HG03469 (cell line): ENCODE measurements at regions not wholly inside any gene's neighbourhood (a gene's known extent, or its start where the extent isn't known, plus 50 kb on each side); places are given as distances from the start of the nearest gene placed in this dataset.

ENCODE experiments used
- ATAC-seq: cut with Tn5 transposase; IDR thresholded peaks from one replicate; pipeline ENCODE4 v1.9.1; 2021; ENCODE audit warnings: mild to moderate bottlenecking, moderate library complexity, moderate number of reproducible peaks; ENCODE audit not compliant: unreplicated experiment

GRCh38 chr4:85250852-85251251 is 224.1 kb upstream of the ARHGAP24 start:
- no peak for ATAC-seq

GRCh38 chr4:85257817-85258370 is 217.1 kb upstream of the ARHGAP24 start:
- no peak for ATAC-seq

- no peak for ATAC-seq
Observed at GRCh38 chr4:85260064-85260463, 214.9 kb upstream of the ARHGAP24 start.

GRCh38 chr4:85265234-85265633 is 209.7 kb upstream of the ARHGAP24 start:
- ATAC-seq, result no peak

GRCh38 chr4:85268188-85268587 is 206.8 kb upstream of the ARHGAP24 start:
- ATAC-seq, result no peak

- no peak for ATAC-seq
Observed at GRCh38 chr4:85268961-85269360, 206.0 kb upstream of the ARHGAP24 start.

- no peak for ATAC-seq
Observed at GRCh38 chr4:85274955-85275354, 200.0 kb upstream of the ARHGAP24 start.

- ATAC-seq, result no peak
Observed at GRCh38 chr4:85280963-85281362, 194.0 kb upstream of the ARHGAP24 start.

- ATAC-seq, result no peak
Observed at GRCh38 chr4:85291226-85291625, 183.7 kb upstream of the ARHGAP24 start.

GRCh38 chr4:85298037-85298436 is 176.9 kb upstream of the ARHGAP24 start:
- no peak for ATAC-seq

- no peak for ATAC-seq
Observed at GRCh38 chr4:85302193-85302736, 172.7 kb upstream of the ARHGAP24 start.

GRCh38 chr4:85302756-85303155 is 172.2 kb upstream of the ARHGAP24 start:
- ATAC-seq, result no peak

GRCh38 chr4:85318415-85318814 is 156.5 kb upstream of the ARHGAP24 start:
- no peak for ATAC-seq

- ATAC-seq, result no peak
Observed at GRCh38 chr4:85358831-85359230, 116.1 kb upstream of the ARHGAP24 start.

- no peak for ATAC-seq
Observed at GRCh38 chr4:85362550-85362949, 112.4 kb upstream of the ARHGAP24 start.

- no peak for ATAC-seq
Observed at GRCh38 chr4:85367815-85368214, 107.1 kb upstream of the ARHGAP24 start.

GRCh38 chr4:85368240-85368639 is 106.7 kb upstream of the ARHGAP24 start:
- ATAC-seq, result no peak

- no peak for ATAC-seq
Observed at GRCh38 chr4:85368932-85369331, 106.0 kb upstream of the ARHGAP24 start.

GRCh38 chr4:85369703-85370380 is 105.1 kb upstream of the ARHGAP24 start:
- ATAC-seq, result no peak

- ATAC-seq, result peak; percentile 83
Observed at GRCh38 chr4:85370400-85371032, 104.4 kb upstream of the ARHGAP24 start.

- ATAC-seq, result no peak
Observed at GRCh38 chr4:85372966-85373365, 102.0 kb upstream of the ARHGAP24 start.

- no peak for ATAC-seq
Observed at GRCh38 chr4:85376285-85376684, 98.7 kb upstream of the ARHGAP24 start.
